Renal pelvis (tissue), 1 donor: ENCODE measurements at regions not wholly inside any gene's neighbourhood (a gene's known extent, or its start where the extent isn't known, plus 50 kb on each side); places are given as distances from the start of the nearest gene placed in this dataset.
"Not testable (repeated sequence)": the region's sequence is repeated elsewhere in the genome, so short reads cannot be mapped to it uniquely, and the experiment has no call there.

Source experiments
- DNase-seq: peaks from one replicate; pipeline ENCODE4 v3.0.0-alpha.2; 2013

- not testable (repeated sequence) for DNase-seq
These were observed 863.9 kb upstream of the DEFB115 start for GRCh38 chr20:30393523-30393922.

- not testable (repeated sequence) for DNase-seq
These were observed 860.4 kb upstream of the DEFB115 start for GRCh38 chr20:30397111-30397510.

- not testable (repeated sequence) for DNase-seq
These were observed 852.4 kb upstream of the DEFB115 start for GRCh38 chr20:30405061-30405460.

- not testable (repeated sequence) for DNase-seq
These were observed 851.9 kb upstream of the DEFB115 start for GRCh38 chr20:30405585-30405984.

GRCh38 chr20:30406370-30406769 is 851.1 kb upstream of the DEFB115 start:
- not testable (repeated sequence) for DNase-seq

GRCh38 chr20:30412972-30413371 is 844.5 kb upstream of the DEFB115 start:
- no peak for DNase-seq

GRCh38 chr20:30417387-30417786 is 840.1 kb upstream of the DEFB115 start:
- DNase-seq, result not testable (repeated sequence)

- not testable (repeated sequence) for DNase-seq
These were observed 839.1 kb upstream of the DEFB115 start for GRCh38 chr20:30418378-30418777.

- no peak for DNase-seq
These were observed 838.0 kb upstream of the DEFB115 start for GRCh38 chr20:30419466-30419865.

- not testable (repeated sequence) for DNase-seq
These were observed 837.5 kb upstream of the DEFB115 start for GRCh38 chr20:30419871-30420420.
